Liver (tissue), 8 donors: ENCODE measurements at regions not wholly inside any gene's neighbourhood (a gene's known extent, or its start where the extent isn't known, plus 50 kb on each side); places are given as distances from the start of the nearest gene placed in this dataset.

Source experiments
- DNase-seq: peaks from one replicate; pipeline ENCODE4 v3.0.0-alpha.2; 2017; ENCODE audit warnings: low spot score
- H3K27ac ChIP-seq, 2 donors: one replicate each; pipeline ENCODE4 v1.7.0; 2013; ENCODE audit warnings: inconsistent platforms in 2 of 2, low read length in 2 of 2, control low read depth in 1 of 2, low read depth in 1 of 2, mild to moderate bottlenecking in 1 of 2
- H3K27me3 ChIP-seq, 4 donors: one replicate each; pipeline versions ENCODE4 v1.6.1 to v1.7.0; 2013; ENCODE audit warnings: low read length in 3 of 4, inconsistent platforms in 1 of 4, mild to moderate bottlenecking in 1 of 4, moderate library complexity in 1 of 4; ENCODE audit not compliant: control insufficient read depth in 4 of 4, insufficient read depth in 4 of 4
- H3K36me3 ChIP-seq, 4 donors: one replicate each; pipeline versions ENCODE4 v1.6.1 to v1.7.0; 2013; ENCODE audit warnings: low read length in 3 of 4, mild to moderate bottlenecking in 3 of 4, low read depth in 1 of 4, moderate library complexity in 1 of 4; ENCODE audit not compliant: control insufficient read depth in 4 of 4, insufficient read depth in 3 of 4
- H3K4me1 ChIP-seq, 4 donors: one replicate each; pipeline versions ENCODE4 v1.6.1 to v1.7.0; 2013; ENCODE audit warnings: low read length in 3 of 4, mild to moderate bottlenecking in 3 of 4, moderate library complexity in 1 of 4; ENCODE audit not compliant: control insufficient read depth in 4 of 4, insufficient read depth in 4 of 4
- H3K4me3 ChIP-seq, 3 donors: one replicate each; pipeline versions ENCODE4 v1.6.1 to v1.7.0; 2013; ENCODE audit warnings: low read length in 3 of 3, control low read depth in 1 of 3, low read depth in 1 of 3, mild to moderate bottlenecking in 1 of 3
- H3K9ac ChIP-seq, 2 donors: one replicate each; pipeline ENCODE4 v1.7.0; 2013; ENCODE audit warnings: low read length in 2 of 2, mild to moderate bottlenecking in 2 of 2, moderate library complexity in 2 of 2, control low read depth in 1 of 2, low read depth in 1 of 2
- H3K9me3 ChIP-seq, 4 donors: one replicate each; pipeline versions ENCODE4 v1.6.1 to v1.7.0; 2013; ENCODE audit warnings: low read length in 3 of 4; ENCODE audit not compliant: control insufficient read depth in 4 of 4
- EGR1 ChIP-seq, 2 donors: IDR thresholded peaks; 2 replicates each; pipeline ENCODE4 v1.6.1; 2016 to 2018; ENCODE audit warnings: antibody characterized with exemption in 2 of 2, low read depth in 2 of 2
- FOXA1 ChIP-seq: IDR thresholded peaks from 2 replicates; pipeline ENCODE4 v1.6.1; 2016; ENCODE audit warnings: antibody characterized with exemption
- FOXA2 ChIP-seq: IDR thresholded peaks from 2 replicates; pipeline ENCODE4 v1.6.1; 2016; ENCODE audit warnings: antibody characterized with exemption
- GABPA ChIP-seq, 2 donors: IDR thresholded peaks in 1 of 2; conservative IDR thresholded peaks in 1 of 2; 2 replicates each; pipeline ENCODE4 v1.6.1; 2016; ENCODE audit warnings: antibody characterized with exemption in 2 of 2, mild to moderate bottlenecking in 1 of 2, moderate library complexity in 1 of 2
- HNF4A ChIP-seq, 2 donors: conservative IDR thresholded peaks; 2 replicates each; pipeline ENCODE4 v1.6.1; 2016; ENCODE audit warnings: antibody characterized with exemption in 2 of 2, mild to moderate bottlenecking in 2 of 2
- JUND ChIP-seq, 2 donors: IDR thresholded peaks; 2 replicates each; pipeline ENCODE4 v1.6.1; 2016; ENCODE audit warnings: antibody characterized with exemption in 2 of 2
- NR2F2 ChIP-seq: IDR thresholded peaks from 2 replicates; pipeline ENCODE4 v1.6.1; 2016; ENCODE audit warnings: antibody characterized with exemption
- RAD21 ChIP-seq, 2 donors: IDR thresholded peaks; 2 replicates each; pipeline ENCODE4 v1.6.1; 2016; ENCODE audit warnings: antibody characterized with exemption in 2 of 2, mild to moderate bottlenecking in 2 of 2
- RXRA ChIP-seq, 2 donors: IDR thresholded peaks; 2 replicates each; pipeline ENCODE4 v1.6.1; 2017 to 2018; ENCODE audit warnings: antibody characterized with exemption in 2 of 2, mild to moderate bottlenecking in 1 of 2
- SP1 ChIP-seq: IDR thresholded peaks from 2 replicates; pipeline ENCODE4 v1.6.1; 2018; ENCODE audit warnings: antibody characterized with exemption, mild to moderate bottlenecking
- TAF1 ChIP-seq: conservative IDR thresholded peaks from 2 replicates; pipeline ENCODE4 v1.6.1; 2016; ENCODE audit warnings: antibody characterized with exemption, mild to moderate bottlenecking
- YY1 ChIP-seq: IDR thresholded peaks from 2 replicates; pipeline ENCODE4 v1.6.1; 2016; ENCODE audit warnings: antibody characterized with exemption, mild to moderate bottlenecking
- WGBS: extraction: QIAGEN DNeasy Blood & Tissue Kit; methylation state at CpG from one replicate; pipeline ENCODE4 v1.1.7; 2013; 5-methylcytosine and 5-hydroxymethylcytosine counted together
- TF ChIP-seq, protein P1 (sequence below): IDR thresholded peaks from 2 replicates; pipeline ENCODE4 v1.6.1; 2016; ENCODE audit warnings: antibody characterized with exemption
- TF ChIP-seq, protein P2 (sequence below): IDR thresholded peaks from 2 replicates; pipeline ENCODE4 v1.6.1; 2016; ENCODE audit warnings: antibody characterized with exemption
- TF ChIP-seq, protein P3 (sequence below): IDR thresholded peaks from 2 replicates; pipeline ENCODE4 v1.6.1; 2016; ENCODE audit warnings: antibody characterized with exemption, mild to moderate bottlenecking
- TF ChIP-seq, protein P4 (sequence below): fragments of 150-350 bp; IDR thresholded peaks from 2 replicates; pipeline ENCODE4 v1.5.1; 2017; ENCODE audit warnings: improper control_type of control experiment, low read depth, low read length; ENCODE audit not compliant: missing input control
- TF ChIP-seq, protein P5 (sequence below): IDR thresholded peaks from 2 replicates; pipeline ENCODE4 v1.6.1; 2016; ENCODE audit warnings: antibody characterized with exemption
- donor health status: healthy.
- donor health status: healthy.
- donor health status: healthy.
- donor health status: healthy.
- donor health status: healthy.

DNA sequence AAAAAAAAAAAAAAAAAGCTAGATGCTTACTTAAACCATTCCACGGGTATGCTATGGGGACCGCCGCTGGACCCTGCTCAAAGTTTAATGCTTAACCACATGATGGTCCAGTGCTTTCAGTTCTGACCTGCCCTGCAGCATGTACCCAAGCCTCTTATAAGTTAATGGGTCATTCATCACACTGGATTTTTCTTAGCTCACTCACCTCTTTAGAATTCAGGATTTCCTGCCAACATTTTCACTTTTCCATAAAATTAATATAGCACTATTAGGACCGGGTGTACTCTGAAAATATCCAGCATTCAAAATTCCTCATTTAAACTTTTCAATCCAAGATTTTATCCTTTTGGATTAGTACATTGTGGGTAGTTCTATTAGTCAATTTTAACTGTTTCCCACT, 140.8 kb downstream of the ALDH8A1 start:
- Histone ChIP-seq H3K4me1 (no peaks in the 10 kb centered on the region), H3K27me3 (no peaks in the 10 kb centered on the region), H3K9ac (no peak overlapping the region), H3K27ac (no peak overlapping the region), H3K36me3 (no peaks in the 10 kb centered on the region), H3K4me3 (no peak overlapping the region), H3K9me3 (no peaks in the 10 kb centered on the region)
- DNase-seq = no peak
- 79% methylated on average over 4 of the region's 4 CpGs for WGBS
- TF ChIP-seq FOXA1 = no peak
- TF ChIP-seq RAD21 (IDR thresholded peaks at IDR 0.05) = no peak
- no peak for TF ChIP-seq JUND (IDR thresholded peaks at IDR 0.05)
- TF ChIP-seq, protein P1, sequence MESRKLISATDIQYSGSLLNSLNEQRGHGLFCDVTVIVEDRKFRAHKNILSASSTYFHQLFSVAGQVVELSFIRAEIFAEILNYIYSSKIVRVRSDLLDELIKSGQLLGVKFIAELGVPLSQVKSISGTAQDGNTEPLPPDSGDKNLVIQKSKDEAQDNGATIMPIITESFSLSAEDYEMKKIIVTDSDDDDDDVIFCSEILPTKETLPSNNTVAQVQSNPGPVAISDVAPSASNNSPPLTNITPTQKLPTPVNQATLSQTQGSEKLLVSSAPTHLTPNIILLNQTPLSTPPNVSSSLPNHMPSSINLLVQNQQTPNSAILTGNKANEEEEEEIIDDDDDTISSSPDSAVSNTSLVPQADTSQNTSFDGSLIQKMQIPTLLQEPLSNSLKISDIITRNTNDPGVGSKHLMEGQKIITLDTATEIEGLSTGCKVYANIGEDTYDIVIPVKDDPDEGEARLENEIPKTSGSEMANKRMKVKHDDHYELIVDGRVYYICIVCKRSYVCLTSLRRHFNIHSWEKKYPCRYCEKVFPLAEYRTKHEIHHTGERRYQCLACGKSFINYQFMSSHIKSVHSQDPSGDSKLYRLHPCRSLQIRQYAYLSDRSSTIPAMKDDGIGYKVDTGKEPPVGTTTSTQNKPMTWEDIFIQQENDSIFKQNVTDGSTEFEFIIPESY = no peak
- no peak for TF ChIP-seq FOXA2
- no peak for TF ChIP-seq YY1
- TF ChIP-seq, protein P2, sequence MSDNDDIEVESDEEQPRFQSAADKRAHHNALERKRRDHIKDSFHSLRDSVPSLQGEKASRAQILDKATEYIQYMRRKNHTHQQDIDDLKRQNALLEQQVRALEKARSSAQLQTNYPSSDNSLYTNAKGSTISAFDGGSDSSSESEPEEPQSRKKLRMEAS = no peak

DNA sequence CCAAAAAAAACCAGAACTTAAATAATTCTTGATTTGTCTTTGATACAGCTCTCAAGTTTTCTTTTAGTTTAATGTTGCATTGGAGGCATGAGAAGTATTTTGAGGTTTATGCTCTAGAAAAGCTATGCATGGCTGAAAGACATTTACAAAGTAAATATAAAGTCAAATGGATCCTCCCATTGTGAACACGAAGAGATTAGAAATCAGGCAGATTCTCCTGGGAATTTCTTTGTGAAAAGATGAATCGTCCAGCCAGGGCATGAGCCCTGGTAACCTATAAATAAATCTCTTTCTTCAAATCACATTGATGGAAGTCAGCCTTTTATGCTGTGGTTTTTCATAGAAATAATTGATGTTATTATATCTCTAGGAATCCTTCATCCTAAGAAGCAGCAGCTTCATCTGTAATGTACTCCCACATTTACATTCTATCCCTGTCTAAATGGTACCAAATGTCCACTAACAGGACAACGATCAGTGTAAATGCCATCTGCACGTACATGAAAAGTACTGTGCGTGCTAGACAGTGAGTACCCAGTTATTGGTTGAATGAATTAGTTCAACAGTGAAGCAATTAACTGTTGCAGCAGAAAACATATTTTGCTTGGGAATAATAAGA, 143.6 kb downstream of the ALDH8A1 start:
- no peaks in the 10 kb centered on the region for H3K4me1 ChIP-seq
- H3K9me3 ChIP-seq = no peaks in the 10 kb centered on the region
- 86% methylated on average over 5 of the region's 5 CpGs for WGBS
- DNase-seq = no peak
- H3K27me3 ChIP-seq = no peaks in the 10 kb centered on the region
- no peak overlapping the region for H3K9ac ChIP-seq
- no peak overlapping the region for H3K27ac ChIP-seq
- H3K4me3 ChIP-seq = no peak overlapping the region
- H3K36me3 ChIP-seq = no peaks in the 10 kb centered on the region
- TF ChIP-seq, protein P1 = no peak
- TF ChIP-seq NR2F2 (no peak), SP1 (no peak), FOXA2 (no peak), GABPA (IDR thresholded peaks at IDR 0.05 in 1 of 2, conservative IDR thresholded peaks at IDR 0.05 in 1 of 2) (no peak), HNF4A (conservative IDR thresholded peaks at IDR 0.05) (no peak), RAD21 (IDR thresholded peaks at IDR 0.05) (no peak), JUND (IDR thresholded peaks at IDR 0.05) (no peak), FOXA1 (no peak), RXRA (IDR thresholded peaks at IDR 0.05) (no peak), YY1 (no peak), EGR1 (IDR thresholded peaks at IDR 0.05; ENCODE audit: low read depth in 2 of 2) (no peak), TAF1 (no peak)
- TF ChIP-seq, protein P3, sequence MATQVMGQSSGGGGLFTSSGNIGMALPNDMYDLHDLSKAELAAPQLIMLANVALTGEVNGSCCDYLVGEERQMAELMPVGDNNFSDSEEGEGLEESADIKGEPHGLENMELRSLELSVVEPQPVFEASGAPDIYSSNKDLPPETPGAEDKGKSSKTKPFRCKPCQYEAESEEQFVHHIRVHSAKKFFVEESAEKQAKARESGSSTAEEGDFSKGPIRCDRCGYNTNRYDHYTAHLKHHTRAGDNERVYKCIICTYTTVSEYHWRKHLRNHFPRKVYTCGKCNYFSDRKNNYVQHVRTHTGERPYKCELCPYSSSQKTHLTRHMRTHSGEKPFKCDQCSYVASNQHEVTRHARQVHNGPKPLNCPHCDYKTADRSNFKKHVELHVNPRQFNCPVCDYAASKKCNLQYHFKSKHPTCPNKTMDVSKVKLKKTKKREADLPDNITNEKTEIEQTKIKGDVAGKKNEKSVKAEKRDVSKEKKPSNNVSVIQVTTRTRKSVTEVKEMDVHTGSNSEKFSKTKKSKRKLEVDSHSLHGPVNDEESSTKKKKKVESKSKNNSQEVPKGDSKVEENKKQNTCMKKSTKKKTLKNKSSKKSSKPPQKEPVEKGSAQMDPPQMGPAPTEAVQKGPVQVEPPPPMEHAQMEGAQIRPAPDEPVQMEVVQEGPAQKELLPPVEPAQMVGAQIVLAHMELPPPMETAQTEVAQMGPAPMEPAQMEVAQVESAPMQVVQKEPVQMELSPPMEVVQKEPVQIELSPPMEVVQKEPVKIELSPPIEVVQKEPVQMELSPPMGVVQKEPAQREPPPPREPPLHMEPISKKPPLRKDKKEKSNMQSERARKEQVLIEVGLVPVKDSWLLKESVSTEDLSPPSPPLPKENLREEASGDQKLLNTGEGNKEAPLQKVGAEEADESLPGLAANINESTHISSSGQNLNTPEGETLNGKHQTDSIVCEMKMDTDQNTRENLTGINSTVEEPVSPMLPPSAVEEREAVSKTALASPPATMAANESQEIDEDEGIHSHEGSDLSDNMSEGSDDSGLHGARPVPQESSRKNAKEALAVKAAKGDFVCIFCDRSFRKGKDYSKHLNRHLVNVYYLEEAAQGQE = no peak
- TF ChIP-seq, protein P4, sequence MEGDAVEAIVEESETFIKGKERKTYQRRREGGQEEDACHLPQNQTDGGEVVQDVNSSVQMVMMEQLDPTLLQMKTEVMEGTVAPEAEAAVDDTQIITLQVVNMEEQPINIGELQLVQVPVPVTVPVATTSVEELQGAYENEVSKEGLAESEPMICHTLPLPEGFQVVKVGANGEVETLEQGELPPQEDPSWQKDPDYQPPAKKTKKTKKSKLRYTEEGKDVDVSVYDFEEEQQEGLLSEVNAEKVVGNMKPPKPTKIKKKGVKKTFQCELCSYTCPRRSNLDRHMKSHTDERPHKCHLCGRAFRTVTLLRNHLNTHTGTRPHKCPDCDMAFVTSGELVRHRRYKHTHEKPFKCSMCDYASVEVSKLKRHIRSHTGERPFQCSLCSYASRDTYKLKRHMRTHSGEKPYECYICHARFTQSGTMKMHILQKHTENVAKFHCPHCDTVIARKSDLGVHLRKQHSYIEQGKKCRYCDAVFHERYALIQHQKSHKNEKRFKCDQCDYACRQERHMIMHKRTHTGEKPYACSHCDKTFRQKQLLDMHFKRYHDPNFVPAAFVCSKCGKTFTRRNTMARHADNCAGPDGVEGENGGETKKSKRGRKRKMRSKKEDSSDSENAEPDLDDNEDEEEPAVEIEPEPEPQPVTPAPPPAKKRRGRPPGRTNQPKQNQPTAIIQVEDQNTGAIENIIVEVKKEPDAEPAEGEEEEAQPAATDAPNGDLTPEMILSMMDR = no peak
- TF ChIP-seq, protein P2 = no peak
- TF ChIP-seq, protein P5, sequence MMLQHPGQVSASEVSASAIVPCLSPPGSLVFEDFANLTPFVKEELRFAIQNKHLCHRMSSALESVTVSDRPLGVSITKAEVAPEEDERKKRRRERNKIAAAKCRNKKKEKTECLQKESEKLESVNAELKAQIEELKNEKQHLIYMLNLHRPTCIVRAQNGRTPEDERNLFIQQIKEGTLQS = no peak
